ENCODE measurements at regions not wholly inside any gene's neighbourhood (a gene's known extent, or its start where the extent isn't known, plus 50 kb on each side); places are given as distances from the start of the nearest gene placed in this dataset.

DNA sequence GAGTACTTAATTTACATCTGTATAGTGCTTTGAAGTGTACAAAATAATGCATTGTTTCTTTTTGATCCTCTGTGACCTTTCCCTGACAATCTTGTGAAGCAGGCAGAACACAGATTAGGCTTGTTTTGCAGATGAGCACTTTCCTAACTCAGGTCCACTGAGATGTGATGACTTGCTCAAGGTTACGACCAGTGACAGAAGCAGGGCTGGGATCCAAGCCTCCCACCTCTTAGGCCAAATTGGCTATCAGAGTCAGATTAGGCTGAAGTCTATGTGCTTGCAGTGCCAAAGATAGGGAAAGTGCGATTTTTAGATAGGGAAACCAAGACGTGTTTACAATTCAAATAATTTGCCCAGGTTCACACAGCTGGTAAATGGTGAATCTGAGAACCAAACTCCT, 147.3 kb downstream of the OMA1 start:
- H3K4me1 Mint-ChIP-seq (ENCODE audit: low read depth), result no peaks in the 10 kb centered on the region
- no peak overlapping the region for H3K27ac Mint-ChIP-seq
- H3K36me3 Mint-ChIP-seq, result no peaks in the 10 kb centered on the region
- no peaks in the 10 kb centered on the region for H3K27me3 Mint-ChIP-seq
- intact Hi-C loops (cut with micrococcal nuclease), result no loop called here
- DNase-seq, result no peak
- CTCF ChIA-PET, result no interaction called here
- no peak overlapping the region for H3K4me3 Mint-ChIP-seq
- POLR2A ChIA-PET, result no interaction called here
- H3K9me3 Mint-ChIP-seq, result no peaks in the 10 kb centered on the region

DNA sequence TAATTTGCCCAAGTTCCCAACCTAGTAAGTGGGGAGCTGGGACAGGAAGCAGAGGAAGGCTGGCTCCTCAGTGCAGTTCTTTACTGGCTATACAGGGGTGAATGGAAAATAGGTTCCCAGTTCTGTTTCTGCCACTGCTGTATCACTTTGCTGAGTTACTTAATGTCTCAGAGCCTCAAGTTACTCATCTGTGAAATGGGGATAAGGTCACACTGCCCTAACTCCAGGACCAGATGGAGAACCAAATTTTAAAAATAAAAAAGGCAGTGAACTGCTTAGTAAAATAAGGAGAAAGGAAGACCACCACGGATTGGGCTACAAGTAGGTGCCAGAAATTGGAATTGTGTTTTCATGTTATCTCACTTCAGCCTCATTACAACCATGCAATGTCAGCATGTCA, 147.8 kb downstream of the OMA1 start:
- no peaks in the 10 kb centered on the region for H3K4me1 Mint-ChIP-seq (ENCODE audit: low read depth)
- H3K27ac Mint-ChIP-seq, result no peak overlapping the region
- POLR2A ChIA-PET, result no interaction called here
- H3K36me3 Mint-ChIP-seq, result no peaks in the 10 kb centered on the region
- no peak for DNase-seq
- intact Hi-C loops (cut with micrococcal nuclease), result no loop called here
- H3K9me3 Mint-ChIP-seq, result no peaks in the 10 kb centered on the region
- CTCF ChIA-PET, result no interaction called here
- no peak overlapping the region for H3K4me3 Mint-ChIP-seq
- H3K27me3 Mint-ChIP-seq, result no peaks in the 10 kb centered on the region

GRCh38 chr1:58397187-58397820, 149.2 kb downstream of the OMA1 start:
- ChIA-PET POLR2A (no interaction called here), CTCF (no interaction called here)
- Mint-ChIP-seq H3K36me3 (no peaks in the 10 kb centered on the region), H3K9me3 (no peaks in the 10 kb centered on the region), H3K27me3 (no peaks in the 10 kb centered on the region), H3K4me3 (no peak overlapping the region), H3K4me1 (ENCODE audit: low read depth) (no peaks in the 10 kb centered on the region), H3K27ac (no peak overlapping the region)
- intact Hi-C loops (cut with micrococcal nuclease), result no loop called here
- DNase-seq, result no peak

DNA sequence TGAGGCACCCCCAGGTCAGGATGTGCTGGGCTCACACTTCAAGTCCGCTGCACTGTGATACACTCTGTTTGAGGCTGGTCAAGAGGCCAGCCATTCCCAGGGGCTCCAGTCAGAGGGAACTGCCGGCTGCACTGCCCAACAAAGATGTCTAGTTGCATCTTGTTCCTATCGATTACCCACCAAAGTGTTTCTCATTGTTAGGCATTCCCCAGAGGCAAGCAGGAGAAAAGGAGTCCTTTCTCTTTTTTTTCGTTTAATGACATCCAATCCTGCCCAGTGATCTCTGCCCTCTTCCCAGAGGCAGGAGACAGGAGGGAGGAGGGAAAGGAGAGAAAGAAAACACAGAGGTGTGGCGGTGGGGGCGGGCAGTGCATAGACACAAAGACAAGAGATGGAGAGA, 150.4 kb downstream of the OMA1 start:
- ChIA-PET POLR2A (no interaction called here), CTCF (no interaction called here)
- Mint-ChIP-seq H3K36me3 (no peaks in the 10 kb centered on the region), H3K27ac (no peak overlapping the region), H3K4me3 (no peak overlapping the region), H3K4me1 (ENCODE audit: low read depth) (no peaks in the 10 kb centered on the region), H3K27me3 (no peaks in the 10 kb centered on the region), H3K9me3 (no peaks in the 10 kb centered on the region)
- no peak for DNase-seq
- intact Hi-C loops (cut with micrococcal nuclease), result no loop called here

GRCh38 chr1:58395355-58395754, 151.2 kb downstream of the OMA1 start:
- ChIA-PET CTCF (no interaction called here), POLR2A (no interaction called here)
- Mint-ChIP-seq H3K36me3 (no peaks in the 10 kb centered on the region), H3K27ac (no peak overlapping the region), H3K4me3 (no peak overlapping the region), H3K9me3 (no peaks in the 10 kb centered on the region), H3K27me3 (no peaks in the 10 kb centered on the region), H3K4me1 (ENCODE audit: low read depth) (no peaks in the 10 kb centered on the region)
- DNase-seq, result no peak
- intact Hi-C loops (cut with micrococcal nuclease), result no loop called here

- peak; percentile 11 for DNase-seq
- POLR2A ChIA-PET, result no interaction called here
- Mint-ChIP-seq H3K4me1 (ENCODE audit: low read depth) (no peaks in the 10 kb centered on the region), H3K36me3 (no peaks in the 10 kb centered on the region), H3K27me3 (no peaks in the 10 kb centered on the region), H3K9me3 (no peaks in the 10 kb centered on the region), H3K27ac (no peak overlapping the region), H3K4me3 (no peak overlapping the region)
- intact Hi-C loops (cut with micrococcal nuclease), result no loop called here
- CTCF ChIA-PET, result no interaction called here
These were observed 154.4 kb downstream of the OMA1 start for GRCh38 chr1:58392083-58392482.

DNA sequence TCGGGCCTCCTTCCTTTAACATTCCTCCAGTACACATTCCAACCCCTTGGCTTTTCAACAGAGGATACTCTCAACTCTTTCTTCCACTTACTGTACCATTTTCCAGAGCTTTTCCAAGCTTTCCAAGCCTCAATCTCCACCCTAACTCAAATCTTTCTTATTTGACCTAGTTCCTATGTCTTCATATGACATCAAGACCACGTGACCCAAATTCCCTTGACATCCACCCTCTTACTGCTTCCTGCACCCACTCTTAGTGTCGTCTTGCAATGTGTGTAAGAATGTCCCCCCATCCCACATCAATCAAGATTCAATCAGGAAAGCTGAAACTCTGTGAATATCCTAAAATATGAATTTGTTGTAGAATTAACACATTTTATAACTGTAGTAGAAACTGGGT, 155.0 kb downstream of the OMA1 start:
- H3K36me3 Mint-ChIP-seq, result no peaks in the 10 kb centered on the region
- no peak overlapping the region for H3K27ac Mint-ChIP-seq
- ChIA-PET CTCF (no interaction called here), POLR2A (no interaction called here)
- no peaks in the 10 kb centered on the region for H3K9me3 Mint-ChIP-seq
- intact Hi-C loops (cut with micrococcal nuclease), result no loop called here
- no peak overlapping the region for H3K4me3 Mint-ChIP-seq
- no peak for DNase-seq
- no peaks in the 10 kb centered on the region for H3K4me1 Mint-ChIP-seq (ENCODE audit: low read depth)
- H3K27me3 Mint-ChIP-seq, result no peaks in the 10 kb centered on the region

- Mint-ChIP-seq H3K4me3 (no peak overlapping the region), H3K9me3 (no peaks in the 10 kb centered on the region), H3K27me3 (no peaks in the 10 kb centered on the region), H3K27ac (no peak overlapping the region), H3K4me1 (ENCODE audit: low read depth) (no peaks in the 10 kb centered on the region), H3K36me3 (no peaks in the 10 kb centered on the region)
- ChIA-PET POLR2A (no interaction called here), CTCF (no interaction called here)
- no peak for DNase-seq
- intact Hi-C loops (cut with micrococcal nuclease), result no loop called here
These were observed 155.5 kb downstream of the OMA1 start for GRCh38 chr1:58391056-58391455.

DNA sequence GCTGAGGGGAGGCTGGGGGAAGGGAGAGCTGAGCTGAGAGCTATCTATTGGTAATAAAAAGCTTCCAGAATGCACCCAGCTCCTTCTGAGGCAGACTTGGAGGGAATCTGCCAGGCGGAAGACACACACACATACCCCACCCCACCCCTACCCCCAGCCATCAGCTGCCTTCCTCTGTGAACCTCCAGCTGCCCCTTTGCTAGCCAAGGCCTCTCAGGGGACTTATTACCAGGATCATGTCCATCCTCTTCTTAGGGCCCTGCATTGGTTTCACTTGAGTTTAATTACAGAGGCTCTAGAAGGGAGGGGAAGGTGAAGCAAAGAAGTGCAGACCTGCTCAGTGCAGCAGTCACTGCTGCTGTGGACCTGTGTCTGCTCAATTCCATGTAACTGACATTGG, 156.4 kb downstream of the OMA1 start:
- Mint-ChIP-seq H3K4me3 (no peak overlapping the region), H3K27me3 (no peaks in the 10 kb centered on the region), H3K36me3 (no peaks in the 10 kb centered on the region), H3K4me1 (ENCODE audit: low read depth) (no peaks in the 10 kb centered on the region), H3K9me3 (no peaks in the 10 kb centered on the region), H3K27ac (no peak overlapping the region)
- ChIA-PET CTCF (no interaction called here), POLR2A (no interaction called here)
- DNase-seq, result no peak
- intact Hi-C loops (cut with micrococcal nuclease), result no loop called here

GRCh38 chr1:58380345-58380744, 166.2 kb downstream of the OMA1 start:
- ChIA-PET CTCF (no interaction called here), POLR2A (no interaction called here)
- DNase-seq, result no peak
- intact Hi-C loops (cut with micrococcal nuclease), result no loop called here
- H3K4me1 Mint-ChIP-seq (ENCODE audit: low read depth), result no peaks in the 10 kb centered on the region
- no peaks in the 10 kb centered on the region for H3K27me3 Mint-ChIP-seq
- no peak overlapping the region for H3K27ac Mint-ChIP-seq
- no peak overlapping the region for H3K4me3 Mint-ChIP-seq
- H3K36me3 Mint-ChIP-seq, result peaks cover 9% of the 10 kb centered on the region
- peaks cover 21% of the 10 kb centered on the region for H3K9me3 Mint-ChIP-seq

DNA sequence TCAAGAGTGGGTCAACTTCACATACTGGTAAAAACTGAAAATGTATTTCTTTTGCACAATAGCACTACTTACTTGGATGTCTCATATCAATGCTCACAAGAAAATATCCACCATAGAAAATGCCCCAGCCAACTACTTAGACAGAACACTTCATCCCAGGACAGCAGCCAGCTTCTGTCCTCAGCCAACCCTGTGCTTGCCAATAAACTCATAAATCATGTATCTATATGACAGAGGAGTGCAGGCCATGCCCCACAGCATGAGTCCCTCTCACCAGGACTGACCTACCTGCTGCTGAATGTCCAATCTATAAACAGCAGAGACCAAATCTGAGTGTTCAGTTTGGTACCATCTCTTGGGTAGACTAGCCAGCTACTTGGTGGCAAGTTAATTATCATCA, 179.3 kb downstream of the OMA1 start:
- Mint-ChIP-seq H3K4me3 (no peak overlapping the region), H3K9me3 (peaks cover 8% of the 10 kb centered on the region), H3K27me3 (no peaks in the 10 kb centered on the region), H3K4me1 (ENCODE audit: low read depth) (no peaks in the 10 kb centered on the region), H3K27ac (no peak overlapping the region), H3K36me3 (peaks cover 7% of the 10 kb centered on the region)
- ChIA-PET POLR2A (no interaction called here), CTCF (no interaction called here)
- intact Hi-C loops (cut with micrococcal nuclease), result no loop called here
- DNase-seq, result no peak

- POLR2A ChIA-PET, result no interaction called here
- H3K36me3 Mint-ChIP-seq, result no peaks in the 10 kb centered on the region
- H3K27ac Mint-ChIP-seq, result no peak overlapping the region
- no peaks in the 10 kb centered on the region for H3K4me1 Mint-ChIP-seq (ENCODE audit: low read depth)
- DNase-seq, result no peak
- no peaks in the 10 kb centered on the region for H3K27me3 Mint-ChIP-seq
- H3K4me3 Mint-ChIP-seq, result no peak overlapping the region
- H3K9me3 Mint-ChIP-seq, result no peaks in the 10 kb centered on the region
- CTCF ChIA-PET, result no interaction called here
- intact Hi-C loops (cut with micrococcal nuclease), result no loop called here
These were observed 181.2 kb downstream of the OMA1 start for GRCh38 chr1:58365328-58365727.

DNA sequence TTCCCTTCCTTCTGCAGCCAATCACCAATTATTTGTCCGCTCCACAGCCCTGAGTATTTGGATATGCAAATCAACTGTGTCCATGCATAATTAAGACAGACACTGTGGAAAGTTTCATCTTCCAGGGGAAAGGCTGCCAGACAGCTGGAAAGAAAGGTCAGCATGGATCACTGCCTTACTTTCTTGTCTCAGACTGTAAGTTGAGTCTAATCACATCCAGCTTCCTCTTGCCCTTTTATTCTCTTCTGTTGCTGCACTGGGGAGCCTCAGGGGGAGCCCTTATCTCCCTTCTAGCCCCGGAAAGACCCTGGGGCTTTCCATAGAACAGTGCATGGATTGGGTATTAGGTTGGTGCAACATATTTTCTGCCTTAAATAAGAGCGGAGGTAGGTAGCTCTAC, 182.9 kb downstream of the OMA1 start:
- no peaks in the 10 kb centered on the region for H3K27me3 Mint-ChIP-seq
- CTCF ChIA-PET, result no interaction called here
- no peaks in the 10 kb centered on the region for H3K9me3 Mint-ChIP-seq
- H3K36me3 Mint-ChIP-seq, result no peaks in the 10 kb centered on the region
- POLR2A ChIA-PET, result no interaction called here
- H3K4me3 Mint-ChIP-seq, result no peak overlapping the region
- DNase-seq, result no peak
- H3K4me1 Mint-ChIP-seq (ENCODE audit: low read depth), result no peaks in the 10 kb centered on the region
- no peak overlapping the region for H3K27ac Mint-ChIP-seq
- intact Hi-C loops (cut with micrococcal nuclease), result no loop called here

GRCh38 chr1:58361134-58361533, 185.4 kb downstream of the OMA1 start:
- Mint-ChIP-seq H3K36me3 (no peaks in the 10 kb centered on the region), H3K27ac (no peak overlapping the region), H3K4me3 (no peak overlapping the region), H3K9me3 (no peaks in the 10 kb centered on the region), H3K27me3 (no peaks in the 10 kb centered on the region), H3K4me1 (ENCODE audit: low read depth) (no peaks in the 10 kb centered on the region)
- CTCF ChIA-PET, result no interaction called here
- intact Hi-C loops (cut with micrococcal nuclease), result no loop called here
- POLR2A ChIA-PET, result no interaction called here
- no peak for DNase-seq
